ENCODE measurements at regions not wholly inside any gene's neighbourhood (a gene's known extent, or its start where the extent isn't known, plus 50 kb on each side); places are given as distances from the start of the nearest gene placed in this dataset.

GRCh38 chr11:87397011-87397865 lies 359.5 kb downstream of the TMEM135 start:
- H3K27ac ChIP-seq: no peak overlapping the region
- ATAC-seq: no peak
- H3K4me1 ChIP-seq: no peaks in the 10 kb centered on the region
- H3K9me3 ChIP-seq: peaks cover 0 to 14% (median 0%) of the 10 kb centered on the region in 3 donors
- WGBS, 2 donors (ENCODE audit: low coverage in 1 of 2): 81 to 100% methylated on average over 4 to 5 of the region's 5 CpGs
- TF ChIP-seq POLR2A (IDR thresholded peaks at IDR 0.05) (no peak), CTCF (IDR thresholded peaks at IDR 0.05) (no peak), POLR2AphosphoS5 (IDR thresholded peaks at IDR 0.05) (no peak), EP300 (IDR thresholded peaks at IDR 0.05) (no peak)
- no peaks in the 10 kb centered on the region for H3K27me3 ChIP-seq
- no peak overlapping the region for H3K4me3 ChIP-seq
- H3K36me3 ChIP-seq: no peaks in the 10 kb centered on the region

- Histone ChIP-seq H3K4me3 (no peak overlapping the region), H3K27me3 (no peaks in the 10 kb centered on the region), H3K9me3 (peaks cover 0 to 14% (median 0%) of the 10 kb centered on the region in 3 donors), H3K4me1 (no peaks in the 10 kb centered on the region), H3K36me3 (no peaks in the 10 kb centered on the region), H3K27ac (no peak overlapping the region)
- no peak for ATAC-seq
- no peak for TF ChIP-seq CTCF (IDR thresholded peaks at IDR 0.05)
- no peak for TF ChIP-seq POLR2A (IDR thresholded peaks at IDR 0.05)
- no peak for TF ChIP-seq EP300 (IDR thresholded peaks at IDR 0.05)
- no peak for TF ChIP-seq POLR2AphosphoS5 (IDR thresholded peaks at IDR 0.05)
- WGBS, 2 donors (ENCODE audit: low coverage in 1 of 2): 76 to 100% methylated on average over 1 of the region's 1 CpG
Observed at GRCh38 chr11:87394924-87395323, 357.2 kb downstream of the TMEM135 start.

GRCh38 chr11:87392665-87393064 lies 354.9 kb downstream of the TMEM135 start:
- H3K27ac ChIP-seq: no peak overlapping the region
- peaks cover 0 to 14% (median 0%) of the 10 kb centered on the region in 3 donors for H3K9me3 ChIP-seq
- no peak for ATAC-seq
- H3K4me1 ChIP-seq: no peaks in the 10 kb centered on the region
- TF ChIP-seq POLR2A (IDR thresholded peaks at IDR 0.05) (no peak), POLR2AphosphoS5 (IDR thresholded peaks at IDR 0.05) (no peak), CTCF (IDR thresholded peaks at IDR 0.05) (no peak), EP300 (IDR thresholded peaks at IDR 0.05) (no peak)
- H3K36me3 ChIP-seq: no peaks in the 10 kb centered on the region
- no peak overlapping the region for H3K4me3 ChIP-seq
- no peaks in the 10 kb centered on the region for H3K27me3 ChIP-seq

GRCh38 chr11:87391496-87391895 lies 353.8 kb downstream of the TMEM135 start:
- Histone ChIP-seq H3K9me3 (peaks cover 0 to 16% (median 0%) of the 10 kb centered on the region in 3 donors), H3K4me1 (no peaks in the 10 kb centered on the region), H3K36me3 (no peaks in the 10 kb centered on the region), H3K27me3 (no peaks in the 10 kb centered on the region), H3K27ac (no peak overlapping the region), H3K4me3 (no peak overlapping the region)
- WGBS, 2 donors (ENCODE audit: low coverage in 1 of 2): 32 to 47% methylated on average over 3 of the region's 3 CpGs
- TF ChIP-seq EP300 (IDR thresholded peaks at IDR 0.05) (no peak), POLR2A (IDR thresholded peaks at IDR 0.05) (no peak), POLR2AphosphoS5 (IDR thresholded peaks at IDR 0.05) (no peak)
- peak; percentile 60 for ATAC-seq

- 63 to 70% methylated on average over 2 to 4 of the region's 4 CpGs for WGBS, 2 donors (ENCODE audit: low coverage in 1 of 2)
- Histone ChIP-seq H3K9me3 (peaks cover 0 to 7% (median 0%) of the 10 kb centered on the region in 3 donors), H3K27me3 (no peaks in the 10 kb centered on the region), H3K27ac (no peak overlapping the region), H3K36me3 (no peaks in the 10 kb centered on the region), H3K4me1 (no peaks in the 10 kb centered on the region), H3K4me3 (no peak overlapping the region)
- TF ChIP-seq POLR2AphosphoS5 (IDR thresholded peaks at IDR 0.05): no peak
- TF ChIP-seq CTCF (IDR thresholded peaks at IDR 0.05): no peak
- no peak for TF ChIP-seq EP300 (IDR thresholded peaks at IDR 0.05)
- ATAC-seq: no peak
Observed at GRCh38 chr11:87384078-87384729, 346.5 kb downstream of the TMEM135 start.

Measured in gastroesophageal sphincter (tissue), 4 donors.